Thyroid gland (tissue), 4 donors: ENCODE measurements at regions not wholly inside any gene's neighbourhood (a gene's known extent, or its start where the extent isn't known, plus 50 kb on each side); places are given as distances from the start of the nearest gene placed in this dataset.

Experiments
- POLR2A ChIP-seq, 2 donors: fragments of 450-650 bp; IDR thresholded peaks; one replicate each; pipeline ENCODE4 v1.6.1; 2017; ENCODE audit warnings: antibody characterized with exemption in 2 of 2, mild to moderate bottlenecking in 2 of 2, moderate library complexity in 1 of 2
- TF ChIP-seq, protein P1 (sequence below), 6 experiments: fragments of 200-600 bp in 3 of 6; fragments of 450-650 bp in 3 of 6; sonication (generic) in 3 of 6; IDR thresholded peaks; one replicate each; pipeline ENCODE4 v1.5.1; 2016 to 2019; ENCODE audit warnings: antibody characterized with exemption in 6 of 6, mild to moderate bottlenecking in 2 of 6, inconsistent platforms in 1 of 6, moderate library complexity in 1 of 6

DNA sequence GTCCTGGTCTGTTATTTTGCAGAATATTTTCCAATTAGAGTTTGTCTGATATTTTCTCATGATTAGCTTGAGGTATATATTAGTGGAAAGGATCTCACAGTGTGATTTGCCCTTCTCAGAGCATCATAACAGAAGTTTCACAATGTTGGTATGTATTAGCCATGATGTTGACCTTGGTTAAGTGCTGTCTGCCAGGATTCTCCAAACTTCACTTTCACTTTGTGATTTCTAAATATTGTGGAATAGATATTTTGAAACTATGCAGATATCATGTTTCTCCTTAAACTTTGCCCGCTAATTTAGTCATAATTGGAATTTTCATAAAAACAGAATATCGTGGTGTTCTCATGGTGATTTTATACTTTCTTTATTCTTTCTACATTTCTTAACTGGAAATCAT lies 98.0 kb upstream of the DEPDC1 start:
- TF ChIP-seq, protein P1, sequence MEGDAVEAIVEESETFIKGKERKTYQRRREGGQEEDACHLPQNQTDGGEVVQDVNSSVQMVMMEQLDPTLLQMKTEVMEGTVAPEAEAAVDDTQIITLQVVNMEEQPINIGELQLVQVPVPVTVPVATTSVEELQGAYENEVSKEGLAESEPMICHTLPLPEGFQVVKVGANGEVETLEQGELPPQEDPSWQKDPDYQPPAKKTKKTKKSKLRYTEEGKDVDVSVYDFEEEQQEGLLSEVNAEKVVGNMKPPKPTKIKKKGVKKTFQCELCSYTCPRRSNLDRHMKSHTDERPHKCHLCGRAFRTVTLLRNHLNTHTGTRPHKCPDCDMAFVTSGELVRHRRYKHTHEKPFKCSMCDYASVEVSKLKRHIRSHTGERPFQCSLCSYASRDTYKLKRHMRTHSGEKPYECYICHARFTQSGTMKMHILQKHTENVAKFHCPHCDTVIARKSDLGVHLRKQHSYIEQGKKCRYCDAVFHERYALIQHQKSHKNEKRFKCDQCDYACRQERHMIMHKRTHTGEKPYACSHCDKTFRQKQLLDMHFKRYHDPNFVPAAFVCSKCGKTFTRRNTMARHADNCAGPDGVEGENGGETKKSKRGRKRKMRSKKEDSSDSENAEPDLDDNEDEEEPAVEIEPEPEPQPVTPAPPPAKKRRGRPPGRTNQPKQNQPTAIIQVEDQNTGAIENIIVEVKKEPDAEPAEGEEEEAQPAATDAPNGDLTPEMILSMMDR (IDR thresholded peaks at IDR 0.05): no peak
- no peak for TF ChIP-seq POLR2A (IDR thresholded peaks at IDR 0.05)
